Natural killer cell (primary cell): ENCODE measurements at regions not wholly inside any gene's neighbourhood (a gene's known extent, or its start where the extent isn't known, plus 50 kb on each side); places are given as distances from the start of the nearest gene placed in this dataset.

Source experiments
- ATAC-seq, 3 donors: fragments of 150-1000 bp in 2 of 3; fragments of 200-7000 bp in 1 of 3; cut with Tn5 transposase; 1 replicate in 1 of 3; 2 replicates in 2 of 3; pipeline ENCODE4 v1.10.0; 2021; ENCODE audit warnings: mild to moderate bottlenecking in 2 of 3, moderate library complexity in 2 of 3
- DNase-seq, 2 donors: peaks; one replicate each; pipeline versions ENCODE4 v3.0.0 to v3.0.0-alpha.2; 2013 to 2021; ENCODE audit warnings: mixed read lengths in 1 of 2
- H3K27ac ChIP-seq: one replicate; pipeline ENCODE4 v1.5.1; 2013; ENCODE audit warnings: mild to moderate bottlenecking, low read length
- H3K27me3 ChIP-seq: one replicate; pipeline ENCODE4 v1.6.1; 2013; ENCODE audit warnings: low read length; ENCODE audit not compliant: control insufficient read depth, insufficient read depth
- H3K36me3 ChIP-seq: one replicate; pipeline ENCODE4 v1.6.1; 2013; ENCODE audit warnings: low read length; ENCODE audit not compliant: control insufficient read depth, insufficient read depth
- H3K4me1 ChIP-seq: one replicate; pipeline ENCODE4 v1.6.1; 2013; ENCODE audit warnings: low read length; ENCODE audit not compliant: control insufficient read depth, insufficient read depth
- H3K4me3 ChIP-seq: one replicate; pipeline ENCODE4 v1.5.1; 2013; ENCODE audit warnings: low read length
- H3K9me3 ChIP-seq: one replicate; pipeline ENCODE4 v1.6.1; 2013; ENCODE audit warnings: low read length; ENCODE audit not compliant: control insufficient read depth, insufficient read depth
- H3K27ac Mint-ChIP-seq, 2 donors: one replicate each; pipeline ENCODE4 v1.8.0; 2022; ENCODE audit warnings: mild to moderate bottlenecking in 2 of 2, mixed read lengths in 2 of 2, moderate library complexity in 1 of 2
- H3K27me3 Mint-ChIP-seq, 2 donors: one replicate each; pipeline ENCODE4 v1.8.0; 2022; ENCODE audit warnings: low read depth in 2 of 2, mixed read lengths in 2 of 2
- H3K36me3 Mint-ChIP-seq: one replicate; pipeline ENCODE4 v1.8.0; 2022; ENCODE audit warnings: mixed read lengths
- H3K4me1 Mint-ChIP-seq, 2 donors: one replicate each; pipeline ENCODE4 v1.8.0; 2022; ENCODE audit warnings: mixed read lengths in 2 of 2
- H3K4me3 Mint-ChIP-seq: one replicate; pipeline ENCODE4 v1.8.0; 2022; ENCODE audit warnings: mild to moderate bottlenecking, moderate library complexity, mixed read lengths
- H3K9me3 Mint-ChIP-seq, 2 donors: one replicate each; pipeline ENCODE4 v1.8.0; 2022; ENCODE audit warnings: mixed read lengths in 2 of 2
- WGBS: methylation state at CpG from one replicate; pipeline ENCODE4 v1.1.7; 2013; ENCODE audit warnings: missing lambda C conversion rate; ENCODE audit not compliant: insufficient coverage; 5-methylcytosine and 5-hydroxymethylcytosine counted together
- intact Hi-C: fragments of 100-400 bp; cut with micrococcal nuclease; formaldehyde crosslinking; loops from one replicate; pipeline ENCODE4 v1.14.2; 2022
- TF ChIP-seq, protein P1 (sequence below): fragments of 200-600 bp; IDR thresholded peaks from one replicate; pipeline ENCODE4 v1.8.0; 2022; ENCODE audit warnings: antibody characterized with exemption

DNA sequence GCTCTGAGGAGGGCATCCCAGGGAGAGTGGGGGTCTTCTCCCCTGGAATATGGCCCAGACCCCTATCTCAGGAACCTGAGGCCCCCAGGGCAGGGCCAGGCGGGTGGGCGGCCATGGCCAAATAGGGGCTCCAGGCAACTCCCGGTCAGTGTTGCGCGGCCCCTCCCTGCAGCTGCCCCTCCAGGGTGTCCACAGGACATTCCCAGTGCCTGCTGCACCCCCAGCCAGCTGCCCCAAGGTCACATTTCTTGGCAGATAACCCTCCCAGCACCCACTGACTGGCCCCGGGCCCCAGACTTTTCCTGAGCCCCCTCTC is 53.6 kb upstream of the EGFL7 start:
- peak overlapping the region in 1 of 2 donors; percentile 6 for H3K27ac Mint-ChIP-seq
- H3K4me3 ChIP-seq: no peak overlapping the region
- TF ChIP-seq, protein P1, sequence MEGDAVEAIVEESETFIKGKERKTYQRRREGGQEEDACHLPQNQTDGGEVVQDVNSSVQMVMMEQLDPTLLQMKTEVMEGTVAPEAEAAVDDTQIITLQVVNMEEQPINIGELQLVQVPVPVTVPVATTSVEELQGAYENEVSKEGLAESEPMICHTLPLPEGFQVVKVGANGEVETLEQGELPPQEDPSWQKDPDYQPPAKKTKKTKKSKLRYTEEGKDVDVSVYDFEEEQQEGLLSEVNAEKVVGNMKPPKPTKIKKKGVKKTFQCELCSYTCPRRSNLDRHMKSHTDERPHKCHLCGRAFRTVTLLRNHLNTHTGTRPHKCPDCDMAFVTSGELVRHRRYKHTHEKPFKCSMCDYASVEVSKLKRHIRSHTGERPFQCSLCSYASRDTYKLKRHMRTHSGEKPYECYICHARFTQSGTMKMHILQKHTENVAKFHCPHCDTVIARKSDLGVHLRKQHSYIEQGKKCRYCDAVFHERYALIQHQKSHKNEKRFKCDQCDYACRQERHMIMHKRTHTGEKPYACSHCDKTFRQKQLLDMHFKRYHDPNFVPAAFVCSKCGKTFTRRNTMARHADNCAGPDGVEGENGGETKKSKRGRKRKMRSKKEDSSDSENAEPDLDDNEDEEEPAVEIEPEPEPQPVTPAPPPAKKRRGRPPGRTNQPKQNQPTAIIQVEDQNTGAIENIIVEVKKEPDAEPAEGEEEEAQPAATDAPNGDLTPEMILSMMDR: no peak
- WGBS: 95% methylated on average over 6 of the region's 6 CpGs
- ATAC-seq (no peak), DNase-seq (no peak)
- no peaks in the 10 kb centered on the region for H3K9me3 Mint-ChIP-seq
- H3K9me3 ChIP-seq: no peaks in the 10 kb centered on the region
- no peak overlapping the region for H3K4me3 Mint-ChIP-seq
- no peak overlapping the region for H3K27ac ChIP-seq
- H3K27me3 ChIP-seq: no peaks in the 10 kb centered on the region
- intact Hi-C loops: no loop called here
- no peaks in the 10 kb centered on the region for H3K36me3 ChIP-seq
- H3K4me1 Mint-ChIP-seq: peaks cover 0 to 10% of the 10 kb centered on the region in 2 donors
- H3K36me3 Mint-ChIP-seq: no peaks in the 10 kb centered on the region
- H3K27me3 Mint-ChIP-seq: peaks cover 0 to 4% of the 10 kb centered on the region in 2 donors
- peaks cover 23% of the 10 kb centered on the region for H3K4me1 ChIP-seq

DNA sequence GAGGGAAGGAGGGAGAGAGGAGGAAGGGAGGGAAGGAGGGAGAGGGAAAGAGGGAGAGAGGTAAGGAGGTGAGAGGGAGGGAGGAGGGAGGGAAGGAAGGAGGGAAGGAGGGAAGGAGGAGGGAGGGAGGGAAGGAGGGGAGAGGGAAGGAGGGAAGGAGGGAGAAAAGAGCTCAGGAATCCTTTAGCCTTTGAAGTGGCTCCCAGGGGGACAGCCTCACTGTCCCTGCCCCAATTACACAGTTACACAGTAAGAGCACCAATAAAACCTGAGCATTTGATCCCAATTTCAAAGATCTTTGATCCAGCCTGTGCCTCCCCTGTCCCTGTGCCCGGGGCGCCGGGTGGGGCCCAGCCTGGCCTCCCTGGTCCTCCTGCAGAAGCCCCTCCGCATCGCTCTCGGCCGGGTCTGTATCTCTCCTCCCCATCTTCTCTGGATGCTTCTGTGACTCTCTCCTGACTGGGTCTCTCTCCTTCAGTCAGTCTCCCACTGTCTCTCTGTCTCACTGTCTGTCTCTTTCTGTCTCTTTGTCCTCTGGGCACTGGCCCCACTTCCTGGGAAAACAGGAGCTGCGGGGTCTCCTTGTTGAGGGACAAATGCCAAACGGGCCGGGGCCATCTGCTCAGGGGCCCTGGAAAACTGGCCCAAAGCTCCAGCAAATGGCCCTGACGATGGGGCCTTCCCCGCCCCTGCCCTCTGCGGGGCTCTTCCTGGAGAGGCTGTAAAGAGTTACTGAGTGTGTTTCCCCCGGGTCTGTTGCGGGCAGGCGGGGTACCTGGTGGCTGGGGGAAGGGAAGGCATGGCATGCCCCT is 54.2 kb upstream of the EGFL7 start:
- no peak overlapping the region for H3K4me3 Mint-ChIP-seq
- H3K4me1 ChIP-seq: peaks cover 29% of the 10 kb centered on the region
- TF ChIP-seq, protein P1: no peak
- H3K27me3 ChIP-seq: no peaks in the 10 kb centered on the region
- H3K27me3 Mint-ChIP-seq: peaks cover 0 to 4% of the 10 kb centered on the region in 2 donors
- H3K27ac ChIP-seq: no peak overlapping the region
- intact Hi-C loops: no loop called here
- H3K9me3 Mint-ChIP-seq: no peaks in the 10 kb centered on the region
- DNase-seq (no peak), ATAC-seq (no peak)
- no peaks in the 10 kb centered on the region for H3K36me3 ChIP-seq
- peaks cover 4 to 16% of the 10 kb centered on the region in 2 donors for H3K4me1 Mint-ChIP-seq
- no peaks in the 10 kb centered on the region for H3K36me3 Mint-ChIP-seq
- H3K4me3 ChIP-seq: no peak overlapping the region
- no peaks in the 10 kb centered on the region for H3K9me3 ChIP-seq
- peak overlapping the region in 1 of 2 donors; percentile 6 for H3K27ac Mint-ChIP-seq
- WGBS: 75% methylated on average over 16 of the region's 16 CpGs

DNA sequence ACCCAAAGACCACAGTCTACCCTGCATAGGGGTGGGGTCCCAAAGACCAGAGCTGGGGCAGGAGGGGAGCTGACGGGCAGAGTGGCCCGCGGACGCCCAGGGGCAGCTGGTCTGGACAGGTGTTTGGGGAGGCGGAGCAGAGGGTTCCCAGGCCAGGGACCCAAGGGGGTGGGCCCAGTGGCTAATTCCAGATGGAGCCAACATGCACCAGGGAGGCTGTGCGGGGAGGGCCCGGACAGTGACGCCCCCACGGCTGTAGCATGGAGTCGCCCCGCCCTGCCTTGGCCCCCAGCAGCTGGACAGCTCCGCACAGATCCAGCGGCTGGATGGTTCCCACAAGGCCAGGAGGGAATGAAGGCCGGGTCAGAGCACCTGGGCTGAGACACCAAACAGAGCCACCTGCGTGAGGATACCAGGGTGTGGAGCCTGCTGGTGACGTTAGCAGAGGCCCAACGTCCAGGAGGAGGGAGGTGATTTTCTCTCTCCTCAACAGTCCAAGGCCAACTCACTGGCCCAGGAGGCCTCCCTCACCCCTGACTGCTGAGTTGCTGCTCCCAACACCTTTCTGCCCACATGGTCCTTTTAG is 55.3 kb upstream of the EGFL7 start:
- WGBS: 93% methylated on average over 16 of the region's 17 CpGs
- H3K27me3 Mint-ChIP-seq: peaks cover 0 to 4% of the 10 kb centered on the region in 2 donors
- TF ChIP-seq, protein P1: no peak
- Histone ChIP-seq H3K36me3 (no peaks in the 10 kb centered on the region), H3K27me3 (no peaks in the 10 kb centered on the region), H3K4me1 (peaks cover 31% of the 10 kb centered on the region), H3K4me3 (no peak overlapping the region), H3K27ac (no peak overlapping the region), H3K9me3 (no peaks in the 10 kb centered on the region)
- no peak overlapping the region for H3K27ac Mint-ChIP-seq
- intact Hi-C loops: no loop called here
- no peaks in the 10 kb centered on the region for H3K36me3 Mint-ChIP-seq
- H3K4me3 Mint-ChIP-seq: no peak overlapping the region
- no peak for ATAC-seq
- no peaks in the 10 kb centered on the region for H3K9me3 Mint-ChIP-seq
- no peak for DNase-seq
- peaks cover 6 to 17% of the 10 kb centered on the region in 2 donors for H3K4me1 Mint-ChIP-seq
